GM18505 (cell line): ENCODE measurements at regions not wholly inside any gene's neighbourhood (a gene's known extent, or its start where the extent isn't known, plus 50 kb on each side); places are given as distances from the start of the nearest gene placed in this dataset.

Experiments used
- ATAC-seq: cut with Tn5 transposase; IDR thresholded peaks from one replicate; pipeline ENCODE4 v1.9.1; 2021; ENCODE audit not compliant: unreplicated experiment
- POLR2A ChIP-seq: IDR thresholded peaks from 4 replicates; pipeline ENCODE4 v1.6.1; 2011; ENCODE audit warnings: borderline replicate concordance; ENCODE audit not compliant: insufficient read depth, insufficient read length; ENCODE audit errors: extremely low read depth

GRCh38 chr7:12862146-12862545 is 174.7 kb downstream of the ARL4A start:
- TF ChIP-seq POLR2A = no peak
- ATAC-seq = no peak

GRCh38 chr7:12864470-12865046 is 177.1 kb downstream of the ARL4A start:
- no peak for ATAC-seq
- no peak for TF ChIP-seq POLR2A

- TF ChIP-seq POLR2A = no peak
- no peak for ATAC-seq
Observed at GRCh38 chr7:12865593-12865992, 178.2 kb downstream of the ARL4A start.

- TF ChIP-seq POLR2A = no peak
- no peak for ATAC-seq
Observed at GRCh38 chr7:12866207-12866606, 178.8 kb downstream of the ARL4A start.

GRCh38 chr7:12868027-12868426 is 180.6 kb downstream of the ARL4A start:
- ATAC-seq = no peak

GRCh38 chr7:12870219-12870618 is 182.8 kb downstream of the ARL4A start:
- TF ChIP-seq POLR2A = no peak

More at GRCh38 chr7:12868027-12868426, 180.6 kb downstream of the ARL4A start:
- no peak for TF ChIP-seq POLR2A

GRCh38 chr7:12872487-12872886 is 185.1 kb downstream of the ARL4A start:
- ATAC-seq = no peak
- TF ChIP-seq POLR2A = no peak

More at GRCh38 chr7:12870219-12870618, 182.8 kb downstream of the ARL4A start:
- ATAC-seq = no peak

- ATAC-seq = no peak
- TF ChIP-seq POLR2A = no peak
Observed at GRCh38 chr7:12873571-12873970, 186.1 kb downstream of the ARL4A start.

GRCh38 chr7:12879139-12879538 is 191.7 kb downstream of the ARL4A start:
- TF ChIP-seq POLR2A = no peak

GRCh38 chr7:12881712-12882111 is 194.3 kb downstream of the ARL4A start:
- TF ChIP-seq POLR2A = no peak

More at GRCh38 chr7:12879139-12879538, 191.7 kb downstream of the ARL4A start:
- no peak for ATAC-seq

GRCh38 chr7:12882710-12883109 is 195.3 kb downstream of the ARL4A start:
- no peak for TF ChIP-seq POLR2A

More at GRCh38 chr7:12881712-12882111, 194.3 kb downstream of the ARL4A start:
- ATAC-seq = no peak

GRCh38 chr7:12884033-12884432 is 196.6 kb downstream of the ARL4A start:
- TF ChIP-seq POLR2A = no peak
- ATAC-seq = no peak

More at GRCh38 chr7:12882710-12883109, 195.3 kb downstream of the ARL4A start:
- no peak for ATAC-seq

GRCh38 chr7:12884856-12885440 is 197.5 kb downstream of the ARL4A start:
- ATAC-seq = no peak
- TF ChIP-seq POLR2A = no peak

- TF ChIP-seq POLR2A = no peak
- ATAC-seq = no peak
Observed at GRCh38 chr7:12888717-12889116, 201.3 kb downstream of the ARL4A start.
